ENCODE measurements at regions not wholly inside any gene's neighbourhood (a gene's known extent, or its start where the extent isn't known, plus 50 kb on each side); places are given as distances from the start of the nearest gene placed in this dataset.

- TF ChIP-seq CTCF (IDR thresholded peaks at IDR 0.05) = no peak
Measured at GRCh38 chr18:71625556-71626090, 918.5 kb downstream of the CBLN2 start.

GRCh38 chr18:71598374-71598773, 945.8 kb downstream of the CBLN2 start:
- no peak for TF ChIP-seq CTCF (IDR thresholded peaks at IDR 0.05)

- no peak for TF ChIP-seq CTCF (IDR thresholded peaks at IDR 0.05)
Measured at GRCh38 chr18:71597219-71597618, 946.9 kb downstream of the CBLN2 start.

- TF ChIP-seq CTCF (IDR thresholded peaks at IDR 0.05) = no peak
Measured at GRCh38 chr18:71583252-71583651, 960.9 kb downstream of the CBLN2 start.

GRCh38 chr18:71554686-71555085, 989.5 kb downstream of the CBLN2 start:
- TF ChIP-seq CTCF (IDR thresholded peaks at IDR 0.05) = no peak

GRCh38 chr18:71541643-71542042, 1002.5 kb downstream of the CBLN2 start:
- TF ChIP-seq CTCF (IDR thresholded peaks at IDR 0.05) = no peak

- TF ChIP-seq CTCF (IDR thresholded peaks at IDR 0.05) = no peak
Measured at GRCh38 chr18:71529703-71530303, 1014.3 kb downstream of the CBLN2 start.
